ENCODE measurements at regions not wholly inside any gene's neighbourhood (a gene's known extent, or its start where the extent isn't known, plus 50 kb on each side); places are given as distances from the start of the nearest gene placed in this dataset.

GRCh38 chr6:43948527-43949485 is 178.4 kb downstream of the MRPL14 start (continued):
- no peak for TF ChIP-seq ZNF280A (IDR thresholded peaks at IDR 0.05; ENCODE audit: low read depth, partially characterized antibody)
- TF ChIP-seq JUN (IDR thresholded peaks at IDR 0.05; ENCODE audit: borderline replicate concordance, low read depth, low read length) = no peak
- TF ChIP-seq JUN (CRISPR knock-in tag; IDR thresholded peaks at IDR 0.05; ENCODE audit: borderline replicate concordance) = no peak
- TF ChIP-seq ZNF280B (CRISPR knock-in tag; IDR thresholded peaks at IDR 0.05) = no peak
- TF ChIP-seq BACH1 (tag; IDR thresholded peaks at IDR 0.05) = peak; percentile 64; the same call in 1 of the 2 replicates
- TF ChIP-seq TAF15 (IDR thresholded peaks at IDR 0.05; ENCODE audit: low read depth, low read length) = no peak
- TF ChIP-seq CTCFL (IDR thresholded peaks at IDR 0.05; ENCODE audit: borderline replicate concordance, insufficient read depth, low read depth, low read length, poor library complexity, severe bottlenecking) = no peak
- no peak for TF ChIP-seq ZC3H11A (IDR thresholded peaks at IDR 0.05; ENCODE audit: low read depth, low read length)
- no peak for TF ChIP-seq IFI16 (CRISPR knock-in tag; IDR thresholded peaks at IDR 0.05)
- TF ChIP-seq STAT5B (CRISPR knock-in tag; IDR thresholded peaks at IDR 0.05) = no peak
- TF ChIP-seq POLR3G (IDR thresholded peaks at IDR 0.05; ENCODE audit: extremely low read depth, insufficient read length, insufficient replicate concordance) = no peak
- TF ChIP-seq ZNF655 (CRISPR knock-in tag; IDR thresholded peaks at IDR 0.05) = no peak
- no peak for TF ChIP-seq KLF13 (tag; IDR thresholded peaks at IDR 0.05; ENCODE audit: borderline replicate concordance, low read depth)
- no peak for TF ChIP-seq ADNP (tag; IDR thresholded peaks at IDR 0.05)
- peak; percentile 16; the same call in 1 of the 2 replicates for TF ChIP-seq DMBX1 (CRISPR knock-in tag; IDR thresholded peaks at IDR 0.05; ENCODE audit: borderline replicate concordance)
- TF ChIP-seq ZFP91 (CRISPR knock-in tag; IDR thresholded peaks at IDR 0.05) = no peak
- TF ChIP-seq RBFOX2 (IDR thresholded peaks at IDR 0.05; ENCODE audit: low read depth, low read length) = no peak
- TF ChIP-seq ARID1B (IDR thresholded peaks at IDR 0.05) = no peak

Measured in K562 (cell line).